ENCODE measurements at regions not wholly inside any gene's neighbourhood (a gene's known extent, or its start where the extent isn't known, plus 50 kb on each side); places are given as distances from the start of the nearest gene placed in this dataset.

DNA sequence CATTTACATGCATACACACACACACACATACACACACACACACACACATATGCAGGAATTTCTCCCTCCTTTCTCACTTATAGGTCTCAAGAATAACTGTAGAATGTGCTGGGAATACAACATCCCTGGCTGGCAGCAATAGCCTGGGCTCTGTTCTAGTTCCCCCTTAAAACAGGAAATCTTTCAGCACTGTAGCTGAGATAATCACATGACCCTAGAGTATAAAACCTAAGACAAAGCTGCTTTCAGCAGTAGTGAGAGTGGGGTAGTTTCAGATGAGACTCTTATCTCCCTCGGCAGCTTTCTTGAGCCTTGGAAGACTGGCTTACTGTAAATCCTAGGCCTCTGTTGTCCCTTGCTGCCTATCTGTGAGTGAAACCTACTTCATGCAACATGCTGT lies 137.4 kb upstream of the AKR1E2 start:
- no peak for DNase-seq (ENCODE audit: low spot score)

DNA sequence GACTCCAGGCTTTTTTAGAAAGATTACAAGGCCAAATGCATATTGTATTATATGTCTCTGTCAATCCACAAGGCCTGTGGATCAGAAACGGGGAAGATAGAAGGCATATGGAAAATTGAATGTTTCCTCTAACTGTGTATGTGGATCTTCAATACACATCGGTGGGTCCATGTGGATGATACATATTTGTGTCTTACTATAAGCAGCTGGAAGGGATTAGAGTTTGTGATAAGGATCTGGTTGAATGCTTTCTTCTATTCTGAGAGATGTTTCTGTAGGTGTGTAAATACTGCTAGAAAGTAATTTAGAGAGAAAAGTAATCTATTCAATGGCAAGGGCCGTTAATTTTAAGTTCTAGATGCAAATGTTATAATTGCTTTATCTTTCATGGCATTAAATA lies 137.8 kb upstream of the AKR1E2 start:
- DNase-seq (ENCODE audit: low spot score) = no peak

DNA sequence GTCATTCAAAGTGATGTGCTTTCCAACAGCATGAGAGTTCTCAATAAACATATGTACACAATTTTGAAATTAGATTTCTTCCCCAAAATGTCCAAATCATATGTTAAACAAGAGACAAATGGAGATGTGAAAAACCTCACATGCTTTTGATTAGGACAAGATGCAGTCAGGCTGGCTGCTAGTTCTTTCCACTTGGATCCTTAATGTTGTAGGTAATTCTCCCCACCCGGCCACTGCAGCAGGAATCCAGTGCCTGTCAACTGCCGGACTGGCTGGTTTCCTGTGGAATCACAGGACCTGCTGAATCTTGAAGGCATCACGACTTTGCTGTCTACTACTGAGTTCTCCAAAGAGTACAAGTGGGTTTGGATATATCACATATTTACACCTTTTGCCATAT lies 138.6 kb upstream of the AKR1E2 start:
- DNase-seq (ENCODE audit: low spot score) = no peak

DNA sequence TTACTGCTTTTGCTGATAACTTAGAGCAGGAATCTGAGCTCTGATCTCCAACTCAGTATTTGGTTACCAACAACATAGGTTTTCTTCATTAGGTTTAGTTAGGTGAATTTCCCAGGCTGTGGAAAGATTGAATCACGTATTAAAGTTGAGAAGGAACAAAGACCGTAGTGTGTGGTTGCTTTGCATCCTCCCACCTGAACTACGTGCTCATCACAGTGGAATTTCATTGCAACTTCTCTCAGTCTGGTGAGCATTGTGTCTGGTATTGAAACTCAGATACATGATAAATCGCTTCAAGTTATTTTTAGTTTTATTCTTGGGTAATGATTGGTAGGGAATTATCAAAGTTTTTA lies 139.4 kb upstream of the AKR1E2 start:
- no peak for DNase-seq (ENCODE audit: low spot score)

DNA sequence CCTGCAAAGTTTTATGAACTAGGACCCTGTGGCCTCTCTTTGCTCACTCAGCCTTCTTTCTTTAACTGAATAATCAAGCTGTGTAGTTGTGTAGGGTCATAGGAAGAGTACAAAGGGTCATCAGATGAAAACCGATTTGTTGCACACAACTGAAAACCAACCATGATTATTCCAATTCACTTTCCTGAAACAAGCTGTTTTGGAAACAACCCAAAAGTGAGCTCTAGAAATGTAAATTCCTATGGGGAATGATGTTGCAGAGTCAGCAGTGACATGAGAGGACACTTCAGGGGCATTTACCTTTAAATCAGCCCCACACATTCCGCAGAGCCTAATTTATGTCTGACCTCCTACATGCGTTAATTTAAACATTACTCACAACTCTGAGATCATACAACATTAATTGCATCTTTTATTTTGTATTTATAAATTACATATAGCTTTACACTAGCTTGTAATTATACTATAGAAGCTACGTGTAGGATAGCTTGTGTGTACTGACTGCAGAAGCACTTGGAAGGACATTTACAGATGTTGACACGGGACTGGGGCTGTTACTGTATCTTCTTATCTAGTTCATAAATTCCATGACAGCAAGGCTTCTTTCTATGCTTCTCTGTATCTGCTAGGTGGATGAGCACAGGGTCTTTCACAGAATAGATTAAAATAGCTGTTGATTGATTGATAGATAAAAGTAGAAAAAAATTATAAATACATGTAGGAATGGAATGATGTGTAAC lies 139.9 kb upstream of the AKR1E2 start:
- DNase-seq (ENCODE audit: low spot score) = no peak

DNA sequence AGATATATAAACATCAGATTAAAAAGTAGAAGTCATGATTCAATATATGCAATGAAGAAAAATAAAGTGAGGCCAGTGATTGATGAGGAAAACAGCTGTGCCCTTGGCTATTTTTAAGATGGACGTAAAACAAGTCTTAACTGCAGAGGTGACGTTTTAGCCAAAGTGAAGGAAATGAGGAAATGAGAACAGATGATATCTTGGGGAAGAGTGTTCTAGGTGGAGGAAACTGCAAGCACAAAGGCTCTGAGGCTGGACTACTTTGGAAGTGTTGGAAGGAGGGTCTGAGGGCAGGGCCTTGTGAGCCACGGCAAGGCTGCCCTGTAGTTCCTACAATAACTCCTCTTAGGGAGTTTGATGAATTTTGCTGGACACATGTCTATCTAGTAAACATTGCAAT lies 140.5 kb upstream of the AKR1E2 start:
- no peak for DNase-seq (ENCODE audit: low spot score)

DNA sequence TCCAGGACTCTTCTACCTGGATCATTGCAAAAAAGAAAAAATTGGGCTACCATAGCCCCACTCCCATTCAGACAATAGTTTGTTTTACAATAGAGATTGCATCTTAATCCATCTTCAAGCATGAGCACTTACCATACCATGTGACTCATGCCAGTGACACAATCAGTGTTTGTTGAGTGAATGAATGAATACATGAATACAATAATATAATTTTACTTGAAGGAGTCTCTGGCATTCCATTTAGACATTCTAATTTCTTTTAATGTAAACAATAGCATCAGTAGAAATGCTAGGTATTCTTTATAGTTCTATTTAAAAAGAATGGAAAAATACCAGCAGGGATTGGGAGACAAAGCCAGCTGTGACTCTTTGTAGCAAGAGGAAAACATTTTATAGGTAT lies 141.6 kb upstream of the AKR1E2 start:
- DNase-seq (ENCODE audit: low spot score) = no peak

DNA sequence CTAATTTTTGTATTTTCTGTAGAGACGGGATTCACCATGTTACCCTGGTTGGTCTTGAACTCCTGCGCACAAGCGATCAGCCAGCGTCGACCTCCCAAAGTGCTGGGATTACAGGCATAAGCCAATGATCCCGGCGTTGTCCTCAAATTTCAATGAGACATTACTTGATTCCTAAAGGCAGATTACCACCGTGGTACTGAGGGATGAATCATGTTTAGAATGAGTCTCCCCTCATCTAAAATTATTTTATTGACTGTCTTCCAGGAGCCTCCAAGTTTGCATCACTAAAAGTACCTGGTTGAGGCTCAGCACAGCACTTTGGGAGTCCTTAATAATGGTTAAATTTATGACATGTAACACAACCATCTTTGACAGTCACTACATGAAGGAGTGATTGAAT lies 142.2 kb upstream of the AKR1E2 start:
- no peak for DNase-seq (ENCODE audit: low spot score)

DNA sequence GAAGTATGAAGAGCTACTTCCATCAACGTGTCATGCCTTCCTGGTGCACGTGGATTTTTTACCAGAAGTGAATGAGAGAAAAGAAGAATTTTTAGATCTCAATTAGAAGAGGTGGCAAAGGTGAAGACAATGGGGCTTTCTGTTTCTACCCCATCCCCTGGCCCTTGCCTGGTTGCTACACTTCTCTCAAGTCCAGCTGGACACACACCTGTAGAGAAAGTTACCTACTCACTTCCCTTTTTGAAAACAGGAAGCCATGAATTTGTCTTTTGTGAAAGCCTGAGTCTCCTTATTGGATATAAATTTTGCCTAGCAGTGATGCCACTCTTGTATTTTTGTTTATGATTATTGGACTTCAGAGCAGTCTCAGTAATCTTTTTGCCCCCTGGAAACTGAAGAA lies 142.9 kb upstream of the AKR1E2 start:
- no peak for DNase-seq (ENCODE audit: low spot score)

DNA sequence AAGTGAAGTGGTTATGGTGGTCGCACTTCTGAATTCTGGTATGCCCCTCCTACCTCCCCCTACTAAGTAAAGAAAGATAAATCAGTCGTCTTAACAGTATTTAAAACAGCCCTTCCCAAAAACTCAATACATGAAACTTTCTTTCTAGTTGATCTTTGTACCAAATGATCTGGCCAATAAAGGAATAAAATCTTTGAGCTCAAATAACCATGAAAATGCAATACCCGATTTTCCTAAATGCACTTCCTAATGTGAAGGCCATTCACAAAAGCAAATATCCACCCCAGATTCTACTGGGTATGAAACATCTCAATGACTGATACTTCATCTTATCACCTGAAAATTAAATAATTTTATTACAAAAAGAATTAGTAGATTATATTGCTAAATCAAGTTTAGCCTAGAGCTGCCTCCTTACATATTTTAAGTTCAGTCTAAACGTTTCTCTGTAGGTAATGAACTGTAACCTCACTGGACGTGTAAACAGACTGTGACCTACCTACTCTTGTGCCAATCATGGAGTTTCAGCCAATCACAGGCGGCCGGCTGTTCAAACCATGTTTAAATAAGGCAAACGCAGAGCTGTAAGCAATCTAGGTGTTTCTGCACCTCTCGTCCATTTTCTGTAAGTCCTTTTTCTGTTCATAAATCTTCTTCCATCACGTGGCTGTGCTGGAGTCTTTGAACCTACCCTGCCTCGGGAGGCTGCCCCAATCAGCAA lies 146.9 kb upstream of the AKR1E2 start:
- DNase-seq (ENCODE audit: low spot score) = no peak

DNA sequence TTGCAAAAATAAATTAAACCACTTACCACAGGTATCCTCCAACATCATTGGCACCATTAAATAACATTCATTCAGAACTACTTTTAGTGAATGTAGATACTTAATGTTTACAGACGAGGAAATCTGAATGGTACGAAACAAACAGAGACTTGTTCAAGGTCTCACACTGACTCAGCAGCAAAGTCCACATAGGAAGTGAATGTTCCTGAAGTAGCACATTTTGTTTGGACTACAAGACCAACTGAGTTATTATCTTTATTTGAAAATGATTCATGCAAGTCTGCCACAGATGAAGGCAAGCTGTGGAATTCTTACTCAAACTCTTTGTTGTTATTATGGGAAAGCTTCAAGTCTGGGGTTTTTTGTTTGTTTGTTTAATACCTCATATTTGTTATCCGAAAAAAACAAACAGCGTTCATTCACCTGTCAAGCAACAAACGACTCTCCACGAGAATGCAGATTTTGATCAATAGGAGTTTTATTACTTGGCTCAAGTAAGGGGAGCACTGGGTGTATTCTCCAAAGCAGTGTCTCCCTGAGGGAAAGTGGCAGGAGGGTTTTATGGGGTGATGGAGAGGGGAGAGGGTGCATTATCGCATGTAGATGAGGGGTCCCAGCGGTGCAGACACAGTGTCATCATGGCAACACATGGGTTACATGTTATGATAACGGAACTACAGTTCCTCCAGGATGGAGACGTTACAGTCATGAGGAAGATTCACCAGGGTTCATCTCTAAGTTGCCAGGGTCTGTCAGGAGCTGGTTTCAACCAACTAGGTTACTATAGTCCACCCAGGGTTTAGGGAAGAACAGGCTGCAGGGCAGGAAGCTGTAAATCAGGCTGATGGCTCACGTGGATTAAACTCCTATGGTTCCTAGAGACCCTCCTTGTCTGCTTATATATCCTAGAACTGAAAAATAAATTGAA lies 147.7 kb upstream of the AKR1E2 start:
- no peak for DNase-seq (ENCODE audit: low spot score)

DNA sequence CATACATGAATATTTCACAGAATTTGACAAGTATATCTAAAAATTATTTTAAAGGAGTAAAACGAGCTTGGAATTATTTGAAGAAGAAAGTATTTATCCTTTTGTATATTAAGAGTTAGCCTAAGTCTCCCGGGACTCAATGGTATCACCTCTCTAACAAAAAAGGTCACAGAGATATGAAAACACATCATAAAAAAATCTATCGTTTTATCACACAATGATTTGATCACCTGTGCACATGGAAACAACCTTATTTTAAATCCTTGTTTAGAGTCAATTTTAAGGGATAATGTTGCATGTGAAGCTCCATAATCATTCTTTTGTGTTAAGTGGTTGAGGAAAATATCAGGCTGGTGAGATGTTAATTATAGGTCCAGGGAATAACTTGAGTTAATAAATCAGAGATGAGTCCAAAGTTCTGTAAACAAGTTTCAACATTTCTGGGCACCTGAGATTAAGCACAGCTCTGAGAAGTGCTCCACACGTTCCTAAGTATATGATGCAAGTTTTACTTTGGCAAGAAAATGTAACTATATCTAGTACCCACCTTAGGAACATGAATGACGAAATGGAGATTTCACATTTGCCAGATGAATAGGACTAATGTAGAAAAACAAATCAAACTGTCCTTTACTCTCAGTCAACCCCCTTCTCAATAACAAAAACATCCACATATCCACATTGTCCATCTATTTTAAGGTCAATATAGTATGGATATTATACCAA lies 148.5 kb upstream of the AKR1E2 start:
- DNase-seq (ENCODE audit: low spot score) = no peak

DNA sequence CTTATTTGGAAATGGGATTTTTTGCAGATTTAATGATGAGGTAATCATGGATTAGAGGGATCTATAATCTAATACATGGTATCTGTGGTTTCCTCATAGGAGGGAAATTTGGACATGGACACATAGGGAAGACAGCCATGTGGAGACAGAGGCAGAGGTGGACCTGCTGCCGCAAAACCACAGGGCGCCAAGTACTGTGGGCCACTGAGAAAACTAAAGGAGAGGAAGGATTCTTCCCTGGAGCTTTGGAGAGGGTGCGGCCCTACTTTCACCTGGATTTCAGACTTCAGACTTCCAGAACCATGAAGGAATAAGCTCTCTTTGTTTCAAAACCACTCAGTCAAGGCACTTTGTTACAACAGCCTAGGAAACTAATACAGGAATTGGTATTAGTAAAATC lies 149.4 kb upstream of the AKR1E2 start:
- DNase-seq (ENCODE audit: low spot score) = no peak

DNA sequence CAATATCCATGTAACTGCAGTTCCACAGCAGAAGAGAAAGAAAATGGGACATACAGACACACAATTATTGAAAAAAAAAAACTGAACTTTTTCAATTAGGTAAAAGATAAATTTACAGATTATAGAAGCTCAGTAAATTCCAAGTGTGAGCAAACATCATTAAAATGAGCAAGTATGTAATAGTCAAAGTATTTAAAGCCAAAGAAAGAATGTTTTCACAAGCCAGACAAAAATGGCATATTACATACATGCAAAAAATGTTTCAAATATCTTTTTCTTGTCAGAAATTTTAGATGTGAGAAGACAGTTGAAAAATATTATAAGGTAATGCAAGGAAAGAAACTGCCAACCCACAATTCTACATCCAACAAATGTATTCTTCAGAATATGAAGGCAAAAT lies 150.2 kb upstream of the AKR1E2 start:
- no peak for DNase-seq (ENCODE audit: low spot score)

DNA sequence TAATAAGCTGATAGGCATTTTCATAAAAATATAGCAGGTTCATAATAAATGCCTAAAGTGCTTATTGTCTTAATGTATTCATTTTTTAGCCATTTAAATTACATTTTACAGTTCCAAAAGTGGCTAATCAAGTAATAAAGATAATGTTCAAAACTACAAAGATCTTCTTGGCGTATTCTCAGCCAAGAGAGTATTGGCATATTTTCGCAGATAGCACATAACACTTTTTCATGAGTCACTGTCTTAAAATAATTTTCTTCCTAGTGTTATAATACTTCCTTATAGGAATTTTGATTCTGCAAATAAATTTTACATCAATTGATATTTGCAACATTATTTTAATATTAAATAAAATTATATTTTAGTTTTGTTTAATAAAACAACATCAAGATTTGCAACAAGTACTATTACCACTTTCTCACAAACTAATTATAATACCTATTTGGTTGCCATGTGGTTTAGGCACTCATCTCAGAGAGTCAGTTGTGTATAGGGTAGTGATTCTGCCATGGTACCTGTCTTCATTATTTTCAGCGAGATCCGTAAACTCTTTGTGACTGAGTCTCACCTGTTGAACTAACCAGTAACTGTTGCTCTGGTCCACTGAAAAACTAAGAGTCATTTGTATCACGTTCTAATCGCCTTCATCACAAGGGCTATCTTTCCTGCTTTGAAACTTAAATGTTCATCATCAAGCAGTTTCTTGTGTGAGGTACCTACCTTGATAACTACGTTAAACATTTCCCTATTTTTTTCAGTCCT lies 152.5 kb upstream of the AKR1E2 start:
- no peak for DNase-seq (ENCODE audit: low spot score)

DNA sequence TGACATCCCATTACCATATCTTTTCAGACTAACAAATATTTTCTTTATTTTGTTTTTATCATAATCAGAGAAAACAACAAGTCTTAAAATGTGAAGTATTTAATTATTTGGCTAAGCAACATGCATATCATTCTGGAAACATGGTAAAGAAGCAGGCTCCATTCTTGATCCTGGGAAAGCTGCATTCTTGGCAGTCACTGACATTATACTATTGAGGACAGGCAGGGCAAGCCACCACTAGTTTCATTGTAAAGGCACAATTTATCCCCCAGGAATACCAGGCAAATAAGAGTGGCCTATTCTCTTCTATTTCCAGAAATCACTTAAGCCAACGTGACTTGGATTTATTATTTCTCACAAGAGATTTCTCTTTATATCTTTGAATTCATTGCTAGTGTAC lies 153.8 kb upstream of the AKR1E2 start:
- DNase-seq (ENCODE audit: low spot score) = no peak

DNA sequence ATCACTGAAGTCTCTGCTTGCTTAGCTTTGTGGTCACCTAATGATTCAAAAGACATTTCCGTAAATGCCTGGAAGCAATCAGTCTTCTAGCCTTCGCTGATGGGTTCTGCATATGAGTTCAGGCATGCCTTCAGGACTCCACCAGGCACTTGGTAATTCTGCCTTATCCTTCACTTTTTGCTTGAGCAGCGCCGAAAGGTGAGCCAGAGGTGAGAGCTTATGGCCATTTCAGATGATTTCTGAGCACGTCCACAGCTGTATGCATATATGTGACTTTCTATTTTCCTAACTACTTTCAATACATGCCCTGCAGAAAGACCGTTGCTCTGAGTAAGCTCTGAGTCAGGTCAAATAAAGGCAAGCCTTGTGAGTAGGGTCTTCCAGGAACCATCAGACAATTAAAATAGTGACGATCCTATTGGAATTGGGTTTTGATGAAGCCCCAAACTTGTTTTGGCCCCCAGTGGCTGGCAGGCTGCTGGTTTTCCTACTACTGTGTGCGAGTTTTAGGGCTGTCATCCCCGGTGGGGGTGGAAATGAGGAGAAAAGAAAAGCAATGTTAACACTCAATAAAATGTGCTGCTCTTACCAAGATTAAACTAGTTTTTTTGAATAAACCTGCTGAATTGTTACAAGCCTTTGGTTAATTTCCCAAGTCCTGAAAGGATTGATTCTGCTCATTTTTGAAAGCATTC lies 154.4 kb upstream of the AKR1E2 start:
- DNase-seq (ENCODE audit: low spot score) = no peak

DNA sequence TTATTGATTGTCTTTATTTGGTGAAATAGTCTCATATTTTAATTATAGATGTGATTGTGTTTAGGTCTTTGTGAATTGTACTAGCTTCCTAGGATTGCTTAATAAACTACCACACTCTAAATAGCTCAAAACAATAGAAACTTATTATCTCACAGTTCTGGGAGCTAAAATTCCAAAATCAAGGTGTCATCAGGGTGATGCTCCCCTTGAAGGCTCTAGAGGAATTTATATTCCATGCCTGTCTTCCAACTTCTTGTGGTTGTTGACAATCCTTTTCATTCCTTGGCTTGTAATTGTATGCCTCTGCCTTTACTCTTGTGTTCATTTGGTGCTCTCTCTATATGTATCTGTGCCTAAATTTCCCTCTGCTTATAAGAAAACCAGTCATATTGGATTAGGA lies 155.3 kb upstream of the AKR1E2 start:
- DNase-seq (ENCODE audit: low spot score) = no peak

DNA sequence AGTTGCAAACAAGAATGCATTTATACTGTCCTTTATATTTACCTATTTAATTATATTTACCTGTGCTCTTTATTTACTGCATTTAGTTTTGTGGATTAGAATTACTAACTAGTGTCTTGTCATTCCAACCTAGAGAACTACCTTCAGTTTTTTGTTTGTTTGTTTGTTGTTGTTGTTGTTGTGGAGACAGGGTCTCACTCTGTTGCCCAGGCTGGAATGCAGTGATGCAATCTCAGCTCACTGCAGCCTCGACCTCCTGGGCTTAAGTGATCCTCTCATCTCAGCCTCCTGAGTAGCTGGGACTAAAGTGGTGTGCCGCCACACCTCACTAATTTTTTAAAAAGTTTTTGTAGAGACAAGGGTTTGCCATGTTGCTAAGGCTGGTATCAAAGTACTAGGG lies 156.4 kb upstream of the AKR1E2 start:
- DNase-seq (ENCODE audit: low spot score) = no peak

DNA sequence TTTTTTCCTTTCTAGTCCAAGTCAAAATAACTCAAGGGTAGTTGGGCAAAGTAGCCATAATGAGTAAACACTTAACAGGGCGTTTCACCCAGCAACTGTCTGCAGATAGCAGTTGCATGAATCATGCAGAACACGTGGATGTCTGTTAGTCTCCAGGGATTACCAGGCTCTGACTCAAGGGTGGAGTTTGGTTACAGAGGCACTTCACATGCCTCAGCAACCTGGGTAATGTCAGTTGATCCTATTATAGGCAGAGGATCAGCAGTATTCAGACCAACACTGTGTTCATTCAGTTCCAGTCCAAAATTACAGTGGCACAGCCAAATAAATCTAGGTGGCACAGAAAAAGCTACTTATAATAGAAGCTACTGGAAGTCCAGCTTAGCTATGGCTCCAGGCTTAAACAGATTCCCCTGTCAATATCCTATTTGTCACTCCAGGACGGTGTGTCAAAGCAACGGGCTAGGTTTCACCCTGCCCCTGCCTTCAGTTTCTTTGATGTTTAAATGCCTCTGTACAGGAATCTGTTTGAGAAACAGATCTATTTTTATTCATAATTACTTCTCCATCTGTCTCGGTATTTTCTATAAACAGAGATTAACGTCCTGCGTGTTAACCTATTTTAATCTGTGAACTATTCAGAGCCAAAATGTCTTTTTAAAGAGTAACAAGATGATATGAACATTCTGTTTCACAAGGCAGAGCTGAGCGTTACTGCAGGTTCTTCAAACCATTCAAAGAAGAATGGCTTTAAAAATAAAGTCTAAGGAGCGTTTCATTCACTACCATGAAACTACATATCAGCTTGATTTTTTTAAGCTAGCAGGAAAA lies 162.6 kb upstream of the AKR1E2 start:
- peak; percentile 98 for DNase-seq (ENCODE audit: low spot score)

Data from RKO (cell line).